HFF-Myc (cell line): ENCODE measurements at regions not wholly inside any gene's neighbourhood (a gene's known extent, or its start where the extent isn't known, plus 50 kb on each side); places are given as distances from the start of the nearest gene placed in this dataset.

Experiments used
- DNase-seq: peaks from one replicate; pipeline ENCODE4 v3.0.0-alpha.2; 2011; ENCODE audit warnings: low read depth; ENCODE audit errors: extremely low read depth
- H3K4me3 ChIP-seq: replicated peaks from 2 replicates; pipeline ENCODE4 v1.5.1; 2011; ENCODE audit warnings: low read depth, mild to moderate bottlenecking, control low read depth, low read length
- CTCF ChIP-seq: IDR thresholded peaks from 2 replicates; pipeline ENCODE4 v1.5.1; 2012; ENCODE audit warnings: mild to moderate bottlenecking, low read depth, low read length, control low read depth; ENCODE audit errors: missing control alignments

- no peak for DNase-seq
- TF ChIP-seq CTCF: no peak
- H3K4me3 ChIP-seq: no peak overlapping the region
Observed at GRCh38 chr10:28823501-28824075, 146.3 kb downstream of the BAMBI start.

GRCh38 chr10:28833313-28833712 lies 156.0 kb downstream of the BAMBI start:
- peak; percentile 54 for DNase-seq
- TF ChIP-seq CTCF: no peak
- H3K4me3 ChIP-seq: no peak overlapping the region

GRCh38 chr10:28836435-28836743 lies 159.1 kb downstream of the BAMBI start:
- no peak for DNase-seq
- no peak overlapping the region for H3K4me3 ChIP-seq
- no peak for TF ChIP-seq CTCF

- DNase-seq: no peak
- no peak for TF ChIP-seq CTCF
- H3K4me3 ChIP-seq: no peak overlapping the region
Observed at GRCh38 chr10:28837613-28838390, 160.5 kb downstream of the BAMBI start.

- no peak for TF ChIP-seq CTCF
- DNase-seq: no peak
- H3K4me3 ChIP-seq: no peak overlapping the region
Observed at GRCh38 chr10:28838908-28839307, 161.6 kb downstream of the BAMBI start.

GRCh38 chr10:28839600-28840007 lies 162.3 kb downstream of the BAMBI start:
- no peak for TF ChIP-seq CTCF
- no peak for DNase-seq
- no peak overlapping the region for H3K4me3 ChIP-seq
